HEK293 (cell line): ENCODE measurements at regions not wholly inside any gene's neighbourhood (a gene's known extent, or its start where the extent isn't known, plus 50 kb on each side); places are given as distances from the start of the nearest gene placed in this dataset.

Experiments used
- CTCF ChIA-PET: fragments of 350-600 bp; formaldehyde crosslinking; extraction: SDS; loops from one replicate; lab custom pipeline; 2021; ENCODE audit warnings: antibody characterized with exemption; lab: Yijun Ruan, JAX
- POLR2A ChIA-PET: fragments of 300-600 bp; formaldehyde crosslinking; extraction: SDS; loops from one replicate; lab custom pipeline; 2020; ENCODE audit warnings: antibody characterized with exemption, inconsistent platforms; lab: Yijun Ruan, JAX
- H3K27ac ChIP-seq: fragments of 200-500 bp; sonication (Bioruptor generic); 2 replicates; pipeline ENCODE4 v1.5.1; 2014; ENCODE audit warnings: low read depth, low read length, control low read depth, inconsistent platforms; ENCODE audit errors: extremely low read depth
- H3K36me3 ChIP-seq, 2 experiments: fragments of 200-500 bp in 1 of 2; sonication (Bioruptor generic) in 1 of 2; 1 replicate in 1 of 2; 2 replicates in 1 of 2; pipeline ENCODE4 v1.5.1; 2014 to 2017; ENCODE audit warnings: inconsistent platforms in 2 of 2, low read length in 2 of 2; ENCODE audit not compliant: control insufficient read depth in 2 of 2, insufficient read depth in 1 of 2
- H3K4me1 ChIP-seq: fragments of 200-500 bp; sonication (Bioruptor generic); 2 replicates; pipeline ENCODE4 v1.5.1; 2014; ENCODE audit warnings: mild to moderate bottlenecking, low read length, inconsistent platforms; ENCODE audit not compliant: control insufficient read depth, insufficient read depth
- H3K4me3 ChIP-seq: 2 replicates; pipeline ENCODE4 v1.5.1; 2011; ENCODE audit warnings: low read depth, mild to moderate bottlenecking, control low read depth, low read length, moderate library complexity
- H3K9me3 ChIP-seq: fragments of 200-500 bp; sonication (Bioruptor generic); 2 replicates; pipeline ENCODE4 v1.5.1; 2014; ENCODE audit warnings: low read depth, low read length, inconsistent platforms; ENCODE audit not compliant: control insufficient read depth, insufficient read depth
- BCL6B ChIP-seq: fragments of 450-650 bp; formaldehyde crosslinking; IDR thresholded peaks from 2 replicates; pipeline ENCODE4 v1.5.1; 2017; ENCODE audit warnings: missing biosample characterization, missing genetic modification characterization
- KLF17 ChIP-seq: fragments of 450-650 bp; formaldehyde crosslinking; IDR thresholded peaks from 2 replicates; pipeline ENCODE4 v1.5.1; 2016; ENCODE audit warnings: missing biosample characterization, missing genetic modification characterization
- KLF8 ChIP-seq: fragments of 450-650 bp; formaldehyde crosslinking; IDR thresholded peaks from 2 replicates; pipeline ENCODE4 v1.5.1; 2016; ENCODE audit warnings: missing biosample characterization, missing genetic modification characterization
- SALL2 ChIP-seq: fragments of 450-650 bp; formaldehyde crosslinking; IDR thresholded peaks from 2 replicates; pipeline ENCODE4 v1.5.0; 2017; ENCODE audit warnings: missing biosample characterization, mild to moderate bottlenecking, missing genetic modification characterization, borderline replicate concordance
- ZBTB1 ChIP-seq: fragments of 450-650 bp; formaldehyde crosslinking; IDR thresholded peaks from 2 replicates; pipeline ENCODE4 v1.5.1; 2016; ENCODE audit warnings: missing biosample characterization, missing genetic modification characterization
- ZBTB49 ChIP-seq: fragments of 450-650 bp; formaldehyde crosslinking; IDR thresholded peaks from 2 replicates; pipeline ENCODE4 v1.5.1; 2016; ENCODE audit warnings: missing biosample characterization, missing genetic modification characterization, low read depth
- ZBTB7A ChIP-seq: fragments of 450-650 bp; formaldehyde crosslinking; IDR thresholded peaks from 2 replicates; pipeline ENCODE4 v1.5.1; 2016; ENCODE audit warnings: low read depth, missing biosample characterization, missing genetic modification characterization
- ZBTB8A ChIP-seq: fragments of 450-650 bp; formaldehyde crosslinking; IDR thresholded peaks from 2 replicates; pipeline ENCODE4 v1.5.1; 2016; ENCODE audit warnings: missing biosample characterization, missing genetic modification characterization
- ZEB2 ChIP-seq: fragments of 450-650 bp; formaldehyde crosslinking; IDR thresholded peaks from 2 replicates; pipeline ENCODE4 v1.5.1; 2016; ENCODE audit warnings: missing biosample characterization, missing genetic modification characterization
- ZFP37 ChIP-seq: fragments of 450-650 bp; formaldehyde crosslinking; IDR thresholded peaks from 2 replicates; pipeline ENCODE4 v1.5.1; 2016; ENCODE audit warnings: missing biosample characterization, missing genetic modification characterization
- ZNF138 ChIP-seq: fragments of 450-650 bp; formaldehyde crosslinking; IDR thresholded peaks from 2 replicates; pipeline ENCODE4 v1.5.1; 2016; ENCODE audit warnings: missing biosample characterization, missing genetic modification characterization, borderline replicate concordance
- ZNF174 ChIP-seq: fragments of 450-650 bp; formaldehyde crosslinking; IDR thresholded peaks from 2 replicates; pipeline ENCODE4 v1.5.0; 2017; ENCODE audit warnings: missing biosample characterization, mild to moderate bottlenecking, missing genetic modification characterization
- ZNF248 ChIP-seq: fragments of 450-650 bp; formaldehyde crosslinking; IDR thresholded peaks from 2 replicates; pipeline ENCODE4 v1.5.1; 2017; ENCODE audit warnings: missing biosample characterization, missing genetic modification characterization
- ZNF362 ChIP-seq: fragments of 450-650 bp; formaldehyde crosslinking; IDR thresholded peaks from 2 replicates; pipeline ENCODE4 v1.5.1; 2016; ENCODE audit warnings: missing biosample characterization, missing genetic modification characterization
- ZNF37A ChIP-seq: fragments of 450-650 bp; IDR thresholded peaks from 2 replicates; pipeline ENCODE4 v1.5.1; 2018; ENCODE audit warnings: missing biosample characterization, missing genetic modification characterization
- ZNF518A ChIP-seq: fragments of 450-650 bp; formaldehyde crosslinking; conservative IDR thresholded peaks from 2 replicates; pipeline ENCODE4 v1.5.1; 2016; ENCODE audit warnings: low read depth, missing biosample characterization, missing genetic modification characterization
- ZNF549 ChIP-seq: fragments of 450-650 bp; IDR thresholded peaks from 2 replicates; pipeline ENCODE4 v1.5.1; 2018; ENCODE audit warnings: missing biosample characterization, missing genetic modification characterization, mild to moderate bottlenecking, inconsistent platforms, moderate library complexity
- ZNF623 ChIP-seq: fragments of 450-650 bp; formaldehyde crosslinking; IDR thresholded peaks from 2 replicates; pipeline ENCODE4 v1.5.1; 2016; ENCODE audit warnings: missing biosample characterization, missing genetic modification characterization
- ZNF626 ChIP-seq: fragments of 450-650 bp; sonication (Bioruptor Pico); formaldehyde crosslinking; IDR thresholded peaks from 2 replicates; pipeline ENCODE4 v1.5.1; 2018; ENCODE audit warnings: missing biosample characterization, missing genetic modification characterization, inconsistent platforms
- ZNF654 ChIP-seq: fragments of 450-650 bp; formaldehyde crosslinking; IDR thresholded peaks from 2 replicates; pipeline ENCODE4 v1.5.1; 2016; ENCODE audit warnings: low read depth, missing biosample characterization, missing genetic modification characterization
- ZNF76 ChIP-seq: fragments of 450-650 bp; formaldehyde crosslinking; IDR thresholded peaks from 2 replicates; pipeline ENCODE4; 2016; ENCODE audit warnings: low read depth, missing biosample characterization, missing genetic modification characterization, borderline replicate concordance
- ZNF777 ChIP-seq: fragments of 450-650 bp; formaldehyde crosslinking; IDR thresholded peaks from 2 replicates; pipeline ENCODE4 v1.5.1; 2017; ENCODE audit warnings: missing biosample characterization, missing genetic modification characterization, borderline replicate concordance

- ChIA-PET POLR2A (no interaction called here), CTCF (interaction anchor here (0.7 kb wide), 1 partner anchor 774 kb away, joined by 3 read pairs; no protein-coding TSS in a partner anchor)
- Histone ChIP-seq H3K4me3 (no peak overlapping the region), H3K27ac (no peak overlapping the region), H3K9me3 (no peaks in the 10 kb centered on the region), H3K36me3 (no peaks in the 10 kb centered on the region), H3K4me1 (no peaks in the 10 kb centered on the region)
- TF ChIP-seq BCL6B (tag by site-specific recombination) (no peak), ZNF248 (no peak), ZNF174 (tag by site-specific recombination) (no peak), ZNF362 (tag by site-specific recombination) (no peak), ZFP37 (no peak), ZNF76 (no peak), SALL2 (no peak), ZNF138 (tag by site-specific recombination) (no peak), ZNF777 (tag by site-specific recombination) (no peak), ZNF549 (tag by site-specific recombination) (no peak), ZBTB8A (no peak)
Measured at GRCh38 chr7:84916161-84916560, 270.7 kb downstream of the SEMA3D start.

- POLR2A ChIA-PET = no interaction called here
- H3K4me1 ChIP-seq = no peaks in the 10 kb centered on the region
- CTCF ChIA-PET = interaction anchor here (0.6 to 2.0 kb wide), 12 partner anchors 31 to 978 kb away, joined by 3 to 8 read pairs (median 4); no protein-coding TSS in a partner anchor
Measured at GRCh38 chr7:84914598-84914997, 272.3 kb downstream of the SEMA3D start.

GRCh38 chr7:84913731-84914130 lies 273.1 kb downstream of the SEMA3D start:
- Histone ChIP-seq H3K4me3 (no peak overlapping the region), H3K9me3 (no peaks in the 10 kb centered on the region), H3K36me3 (no peaks in the 10 kb centered on the region), H3K4me1 (no peaks in the 10 kb centered on the region), H3K27ac (no peak overlapping the region)
- CTCF ChIA-PET = interaction anchor here (1.4 to 2.0 kb wide), 2 partner anchors 106 to 977 kb away, joined by 4 to 8 read pairs; no protein-coding TSS in a partner anchor
- POLR2A ChIA-PET = no interaction called here
- no peak for TF ChIP-seq ZBTB49 (tag by site-specific recombination)
- TF ChIP-seq ZEB2 (tag by site-specific recombination) = no peak
- no peak for TF ChIP-seq ZNF37A (tag by site-specific recombination)
- no peak for TF ChIP-seq ZNF626 (tag by site-specific recombination)
- no peak for TF ChIP-seq KLF17 (tag by site-specific recombination)
- TF ChIP-seq ZNF518A (tag by site-specific recombination) = no peak
- no peak for TF ChIP-seq KLF8 (tag by site-specific recombination)
- no peak for TF ChIP-seq ZNF623 (tag by site-specific recombination)
- no peak for TF ChIP-seq ZBTB7A

More at GRCh38 chr7:84914598-84914997, 272.3 kb downstream of the SEMA3D start:
- TF ChIP-seq ZBTB1 (tag by site-specific recombination) (no peak), ZNF654 (peak; percentile 21)
- Histone ChIP-seq H3K4me3 (no peak overlapping the region), H3K36me3 (no peaks in the 10 kb centered on the region), H3K9me3 (no peaks in the 10 kb centered on the region), H3K27ac (no peak overlapping the region)
